ENCODE measurements at regions not wholly inside any gene's neighbourhood (a gene's known extent, or its start where the extent isn't known, plus 50 kb on each side); places are given as distances from the start of the nearest gene placed in this dataset.

GRCh38 chr2:156739301-156739700 lies 303.1 kb downstream of the GPD2 start:
- no peak overlapping the region for H3K27ac ChIP-seq
- H3K9me3 ChIP-seq (replicated peaks in 1 of 3) = no peaks in the 10 kb centered on the region
- no peaks in the 10 kb centered on the region for H3K4me1 ChIP-seq (replicated peaks in 1 of 2)
- intact Hi-C loops (cut with DNase I) = no loop called here
- H3K4me3 ChIP-seq = no peak overlapping the region
- TF ChIP-seq POLR2A (IDR thresholded peaks at IDR 0.05) (no peak), CTCF (IDR thresholded peaks at IDR 0.05) (no peak)
- DNase-seq = no peak
- H3K27me3 ChIP-seq = no peaks in the 10 kb centered on the region
- H3K36me3 ChIP-seq (replicated peaks in 1 of 2) = no peaks in the 10 kb centered on the region
- WGBS, 4 donors = 79 to 89% (median 83%) methylated on average over 3 of the region's 3 CpGs

- Histone ChIP-seq H3K4me3 (no peak overlapping the region), H3K27me3 (no peaks in the 10 kb centered on the region), H3K27ac (no peak overlapping the region), H3K9me3 (replicated peaks in 1 of 3) (no peaks in the 10 kb centered on the region), H3K36me3 (replicated peaks in 1 of 2) (no peaks in the 10 kb centered on the region), H3K4me1 (replicated peaks in 1 of 2) (no peaks in the 10 kb centered on the region)
- no peak for DNase-seq
- TF ChIP-seq POLR2A (IDR thresholded peaks at IDR 0.05) = no peak
- WGBS, 4 donors = 73 to 83% (median 80%) methylated on average over 2 of the region's 2 CpGs
- intact Hi-C loops (cut with DNase I) = no loop called here
Measured at GRCh38 chr2:156745619-156746018, 309.4 kb downstream of the GPD2 start.

DNA sequence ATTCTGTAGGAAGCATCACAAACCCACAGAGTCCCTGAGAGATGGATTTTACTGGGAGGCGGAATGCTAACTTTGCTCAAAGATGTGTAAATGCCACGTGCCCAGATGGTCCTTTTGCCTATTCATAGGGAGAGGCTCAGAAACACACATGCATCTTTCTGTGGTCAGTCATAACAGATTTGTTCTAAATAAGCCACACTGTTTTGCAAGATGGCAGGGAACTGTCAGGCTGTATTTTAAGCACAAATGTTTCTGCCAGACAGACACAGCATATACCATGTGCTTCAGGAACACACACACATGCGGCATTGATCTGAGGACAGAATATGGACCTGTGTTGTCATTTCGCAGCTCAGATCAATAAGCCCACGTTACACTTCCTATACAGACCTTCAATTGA lies 312.0 kb downstream of the GPD2 start:
- intact Hi-C loops (cut with DNase I) = no loop called here
- no peak for TF ChIP-seq CTCF (IDR thresholded peaks at IDR 0.05)
- no peak for TF ChIP-seq POLR2A (IDR thresholded peaks at IDR 0.05)
- 58 to 69% (median 62%) methylated on average over 5 of the region's 5 CpGs for WGBS, 4 donors
- no peak for DNase-seq
- Histone ChIP-seq H3K36me3 (replicated peaks in 1 of 2) (no peaks in the 10 kb centered on the region), H3K27ac (no peak overlapping the region), H3K4me3 (no peak overlapping the region), H3K9me3 (replicated peaks in 1 of 3) (no peaks in the 10 kb centered on the region), H3K4me1 (replicated peaks in 1 of 2) (no peaks in the 10 kb centered on the region), H3K27me3 (no peaks in the 10 kb centered on the region)

- TF ChIP-seq POLR2A (IDR thresholded peaks at IDR 0.05) (no peak), CTCF (IDR thresholded peaks at IDR 0.05) (no peak)
- no peak for DNase-seq
- no peaks in the 10 kb centered on the region for H3K9me3 ChIP-seq (replicated peaks in 1 of 3)
- no peaks in the 10 kb centered on the region for H3K27me3 ChIP-seq
- WGBS, 4 donors = 53 to 72% (median 71%) methylated on average over 2 of the region's 2 CpGs
- no peaks in the 10 kb centered on the region for H3K4me1 ChIP-seq (replicated peaks in 1 of 2)
- no peak overlapping the region for H3K4me3 ChIP-seq
- no peak overlapping the region for H3K27ac ChIP-seq
- intact Hi-C loops (cut with DNase I) = no loop called here
- no peaks in the 10 kb centered on the region for H3K36me3 ChIP-seq (replicated peaks in 1 of 2)
Measured at GRCh38 chr2:156752042-156752441, 315.9 kb downstream of the GPD2 start.

DNA sequence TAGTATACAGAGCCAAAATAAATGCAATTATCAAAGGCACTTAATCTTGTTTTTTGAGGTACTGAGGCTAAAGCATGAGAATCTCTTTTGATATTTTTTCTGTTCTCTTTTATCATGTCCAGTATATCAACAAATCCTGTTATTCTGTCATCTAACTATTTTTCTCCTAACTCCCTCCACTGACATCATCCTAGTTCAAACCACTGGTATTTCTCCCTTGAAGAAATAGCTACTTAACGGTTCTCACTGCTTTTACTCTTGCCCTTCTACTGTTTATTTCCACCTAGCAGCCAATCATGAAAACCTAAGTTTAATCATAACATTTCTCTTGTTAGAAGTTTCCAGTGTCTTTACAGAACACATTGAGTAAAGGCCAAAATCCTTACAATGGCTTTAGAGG lies 317.6 kb downstream of the GPD2 start:
- TF ChIP-seq POLR2A (IDR thresholded peaks at IDR 0.05) = no peak
- no peak for TF ChIP-seq CTCF (IDR thresholded peaks at IDR 0.05)
- no peak overlapping the region for H3K4me3 ChIP-seq
- DNase-seq = no peak
- no peaks in the 10 kb centered on the region for H3K9me3 ChIP-seq (replicated peaks in 1 of 3)
- 50 to 58% (median 54%) methylated on average over 1 of the region's 1 CpG for WGBS, 4 donors
- H3K27me3 ChIP-seq = no peaks in the 10 kb centered on the region
- no peaks in the 10 kb centered on the region for H3K4me1 ChIP-seq (replicated peaks in 1 of 2)
- no peak overlapping the region for H3K27ac ChIP-seq
- no peaks in the 10 kb centered on the region for H3K36me3 ChIP-seq (replicated peaks in 1 of 2)
- intact Hi-C loops (cut with DNase I) = no loop called here

Measured in adrenal gland (tissue), 9 donors.